ENCODE measurements at regions not wholly inside any gene's neighbourhood (a gene's known extent, or its start where the extent isn't known, plus 50 kb on each side); places are given as distances from the start of the nearest gene placed in this dataset.

- no peaks in the 10 kb centered on the region for H3K36me3 ChIP-seq
- H3K4me3 ChIP-seq: no peak overlapping the region
- WGBS: 84% methylated on average over 4 of the region's 4 CpGs
- DNase-seq (ENCODE audit: low spot score): no peak
- no peaks in the 10 kb centered on the region for H3K4me1 ChIP-seq (replicated peaks)
- intact Hi-C loops (cut with DNase I): no loop called here
- no peaks in the 10 kb centered on the region for H3K9me3 ChIP-seq
- no peaks in the 10 kb centered on the region for H3K27me3 ChIP-seq (replicated peaks; ENCODE audit: insufficient read depth)
- TF ChIP-seq POLR2A (IDR thresholded peaks at IDR 0.05): no peak
- TF ChIP-seq POLR2AphosphoS5 (IDR thresholded peaks at IDR 0.05): no peak
- no peak for TF ChIP-seq CTCF (IDR thresholded peaks at IDR 0.05)
- no peak overlapping the region for H3K27ac ChIP-seq
Observed at GRCh38 chr2:234219046-234219310, 168.5 kb downstream of the SPP2 start.

GRCh38 chr2:234218266-234219045 lies 168.0 kb downstream of the SPP2 start:
- Histone ChIP-seq H3K4me1 (replicated peaks) (no peaks in the 10 kb centered on the region), H3K27ac (no peak overlapping the region), H3K27me3 (replicated peaks; ENCODE audit: insufficient read depth) (no peaks in the 10 kb centered on the region), H3K4me3 (no peak overlapping the region), H3K36me3 (no peaks in the 10 kb centered on the region), H3K9me3 (no peaks in the 10 kb centered on the region)
- TF ChIP-seq POLR2AphosphoS5 (IDR thresholded peaks at IDR 0.05): no peak
- TF ChIP-seq POLR2A (IDR thresholded peaks at IDR 0.05): no peak
- TF ChIP-seq CTCF (IDR thresholded peaks at IDR 0.05): no peak
- no peak for DNase-seq (ENCODE audit: low spot score)
- intact Hi-C loops (cut with DNase I): no loop called here
- WGBS: 26% methylated on average over 11 of the region's 11 CpGs

- intact Hi-C loops (cut with DNase I): no loop called here
- Histone ChIP-seq H3K9me3 (no peaks in the 10 kb centered on the region), H3K36me3 (no peaks in the 10 kb centered on the region), H3K4me3 (no peak overlapping the region), H3K27me3 (replicated peaks; ENCODE audit: insufficient read depth) (no peaks in the 10 kb centered on the region), H3K27ac (no peak overlapping the region), H3K4me1 (replicated peaks) (no peaks in the 10 kb centered on the region)
- WGBS: 78% methylated on average over 8 of the region's 8 CpGs
- DNase-seq (ENCODE audit: low spot score): no peak
- TF ChIP-seq POLR2AphosphoS5 (IDR thresholded peaks at IDR 0.05): no peak
- no peak for TF ChIP-seq POLR2A (IDR thresholded peaks at IDR 0.05)
- no peak for TF ChIP-seq CTCF (IDR thresholded peaks at IDR 0.05)
Observed at GRCh38 chr2:234212534-234212933, 162.0 kb downstream of the SPP2 start.

- TF ChIP-seq CTCF (IDR thresholded peaks at IDR 0.05) (no peak), POLR2A (IDR thresholded peaks at IDR 0.05) (no peak), POLR2AphosphoS5 (IDR thresholded peaks at IDR 0.05) (no peak)
- no peak for DNase-seq (ENCODE audit: low spot score)
- no peaks in the 10 kb centered on the region for H3K36me3 ChIP-seq
- 62% methylated on average over 4 of the region's 4 CpGs for WGBS
- H3K4me3 ChIP-seq: no peak overlapping the region
- H3K27ac ChIP-seq: no peak overlapping the region
- no peaks in the 10 kb centered on the region for H3K9me3 ChIP-seq
- H3K4me1 ChIP-seq (replicated peaks): no peaks in the 10 kb centered on the region
- no peaks in the 10 kb centered on the region for H3K27me3 ChIP-seq (replicated peaks; ENCODE audit: insufficient read depth)
- intact Hi-C loops (cut with DNase I): no loop called here
Observed at GRCh38 chr2:234211797-234212196, 161.3 kb downstream of the SPP2 start.

- WGBS: 95% methylated on average over 2 of the region's 2 CpGs
- DNase-seq (ENCODE audit: low spot score): no peak
- H3K4me1 ChIP-seq (replicated peaks): no peaks in the 10 kb centered on the region
- H3K27me3 ChIP-seq (replicated peaks; ENCODE audit: insufficient read depth): no peaks in the 10 kb centered on the region
- no peak overlapping the region for H3K4me3 ChIP-seq
- no peak overlapping the region for H3K27ac ChIP-seq
- no peaks in the 10 kb centered on the region for H3K36me3 ChIP-seq
- TF ChIP-seq POLR2AphosphoS5 (IDR thresholded peaks at IDR 0.05) (no peak), CTCF (IDR thresholded peaks at IDR 0.05) (no peak), POLR2A (IDR thresholded peaks at IDR 0.05) (no peak)
- intact Hi-C loops (cut with DNase I): no loop called here
- H3K9me3 ChIP-seq: no peaks in the 10 kb centered on the region
Observed at GRCh38 chr2:234206738-234207137, 156.2 kb downstream of the SPP2 start.

Measured in prostate gland (tissue), 2 donors.